Heart left ventricle (tissue), 16 donors: ENCODE measurements at regions not wholly inside any gene's neighbourhood (a gene's known extent, or its start where the extent isn't known, plus 50 kb on each side); places are given as distances from the start of the nearest gene placed in this dataset.

Experiments used
- ATAC-seq, 4 donors: fragments of 200-7000 bp; cut with Tn5 transposase; one replicate each; pipeline ENCODE4 v1.9.1; 2020 to 2022; ENCODE audit warnings: moderate library complexity in 4 of 4, mild to moderate bottlenecking in 3 of 4, moderate number of reproducible peaks in 1 of 4
- DNase-seq, 5 donors: peaks; one replicate each; pipeline ENCODE4 v3.0.0-alpha.2; 2020
- H3K27ac ChIP-seq, 12 donors: fragments of 200-600 bp; sonication (generic) in 4 of 12; one replicate each; pipeline versions ENCODE4 v1.5.0 to v1.8.0; 2016 to 2022; ENCODE audit warnings: mild to moderate bottlenecking in 2 of 12
- H3K27me3 ChIP-seq, 9 donors: fragments of 200-600 bp; sonication (generic) in 2 of 9; one replicate each; pipeline versions ENCODE4 v1.5.1 to v1.8.0; 2016 to 2022; ENCODE audit warnings: mild to moderate bottlenecking in 3 of 9
- H3K36me3 ChIP-seq, 9 donors: fragments of 200-600 bp; sonication (generic) in 2 of 9; one replicate each; pipeline versions ENCODE4 v1.5.0 to v1.8.0; 2018 to 2022; ENCODE audit warnings: mild to moderate bottlenecking in 2 of 9
- H3K4me1 ChIP-seq, 12 donors: fragments of 200-600 bp; sonication (generic) in 4 of 12; one replicate each; pipeline versions ENCODE4 v1.5.0 to v1.8.0; 2016 to 2022; ENCODE audit warnings: mild to moderate bottlenecking in 3 of 12
- H3K4me3 ChIP-seq, 12 donors: fragments of 200-600 bp; sonication (generic) in 4 of 12; one replicate each; pipeline versions ENCODE4 v1.5.0 to v1.8.0; 2017 to 2022; ENCODE audit warnings: mild to moderate bottlenecking in 9 of 12, moderate library complexity in 4 of 12
- H3K9me3 ChIP-seq, 12 donors: fragments of 200-600 bp; sonication (generic) in 4 of 12; one replicate each; pipeline versions ENCODE4 v1.5.0 to v1.8.0; 2016 to 2022; ENCODE audit warnings: mild to moderate bottlenecking in 1 of 12
- CTCF ChIP-seq, 12 donors: fragments of 200-600 bp; sonication (generic) in 4 of 12; IDR thresholded peaks; one replicate each; pipeline versions ENCODE4 v1.5.0 to v1.8.0; 2018 to 2022; ENCODE audit warnings: antibody characterized with exemption in 12 of 12, mild to moderate bottlenecking in 5 of 12
- POLR2A ChIP-seq, 2 donors: fragments of 450-650 bp; IDR thresholded peaks; one replicate each; pipeline ENCODE4 v1.6.1; 2017; ENCODE audit warnings: antibody characterized with exemption in 2 of 2, mild to moderate bottlenecking in 2 of 2, moderate library complexity in 2 of 2
- WGBS, 4 donors: extraction: QIAGEN DNeasy Blood & Tissue Kit in 2 of 4; methylation state at CpG; one replicate each; pipeline versions ENCODE4 v1.1.5 to v1.1.7; 2013 to 2018; 5-methylcytosine and 5-hydroxymethylcytosine counted together
- intact Hi-C, 10 donors: fragments of 100-400 bp; cut with DNase I; formaldehyde crosslinking; loops; one replicate each; pipeline versions ENCODE4 v1.11.1 to v1.14.2; 2022
- donor health status: ischemic (EF 13 %, LVEDD 7.1; RV severe dilation, severe dysfunction).
- donor health status: healthy with polysubstance abuse.
- donor health status: DM: no; HTN: yes; CAD: no.
- donor health status: DM: no; HTN: no; CAD: no.
- donor health status: ischemic (EF 25% LVEDD 6.9; RV normal size, moderate dysfunction).
- donor health status: ischemic (EF 25% LVEDD 5.7; RV mildly dilated, moderate dysfunction).
- donor health status: healthy.
- donor health status: DM: yes; HTN: yes; CAD: no.
- donor health status: ischemic (EF 35%, LVEDD 5.7; RV mildly dilated, moderate dysfunction).
- donor health status: nonischemic (EF 11% LVEDD 7.7; RV severe dilation, severe dysfunction).
- donor health status: DM: yes; HTN: yes; CAD: no.
- donor health status: PGD.
- donor health status: ischemic (EF 29% LVEDD 5.4; RV normal size, mild dysfunction).
- donor health status: nonischemic (EF 23%, LVEDD 6.1; RV moderate dilation, normal function).

DNA sequence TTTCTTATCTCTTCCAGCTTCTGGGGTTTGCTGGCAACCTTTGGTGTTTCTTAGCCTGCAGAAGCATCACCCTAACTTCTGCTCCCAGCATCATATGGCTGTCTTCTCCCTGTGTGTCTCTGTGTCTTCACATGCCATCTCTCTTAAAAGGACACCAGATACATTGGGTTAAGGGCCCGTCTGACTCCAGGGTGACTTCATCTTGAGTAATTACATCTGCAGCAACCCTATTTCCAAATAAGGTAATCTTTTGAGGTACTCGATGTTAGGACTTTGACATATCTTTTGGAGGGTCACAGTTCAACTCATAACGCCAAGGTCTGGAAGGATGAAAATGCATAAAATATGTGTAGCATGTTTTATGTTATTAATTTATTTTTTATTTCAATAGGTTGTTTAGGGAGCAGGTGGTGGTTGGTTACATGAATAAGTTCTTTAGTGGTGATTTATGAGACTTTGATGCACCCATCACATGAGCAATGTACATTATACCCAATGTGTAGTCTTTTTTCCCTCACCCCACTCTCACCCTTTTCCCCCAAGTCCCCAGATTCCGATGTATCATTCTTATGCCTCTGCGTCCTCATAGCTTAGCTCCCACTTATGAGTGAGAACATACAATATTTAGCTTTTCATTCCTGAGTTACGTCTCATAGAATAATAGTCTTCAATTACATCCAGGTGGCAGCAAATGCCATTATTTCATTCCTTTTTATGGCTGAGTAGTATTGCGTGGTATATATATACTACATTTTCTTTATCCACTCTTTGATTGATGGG is 131.1 kb downstream of the TBXT start:
- no peaks in the 10 kb centered on the region for H3K36me3 ChIP-seq
- ATAC-seq (no peak), DNase-seq (no peak)
- H3K27ac ChIP-seq, result no peak overlapping the region
- H3K9me3 ChIP-seq, result peaks cover 0 to 19% (median 0%) of the 10 kb centered on the region in 12 donors
- TF ChIP-seq POLR2A (IDR thresholded peaks at IDR 0.05), result no peak
- TF ChIP-seq CTCF (IDR thresholded peaks at IDR 0.05), result no peak
- no peaks in the 10 kb centered on the region for H3K27me3 ChIP-seq
- H3K4me3 ChIP-seq, result no peak overlapping the region
- intact Hi-C loops, result no loop called here
- WGBS, 4 donors, result 81 to 87% (median 83%) methylated on average over 7 of the region's 7 CpGs
- H3K4me1 ChIP-seq, result peaks cover 0 to 5% (median 0%) of the 10 kb centered on the region in 12 donors

DNA sequence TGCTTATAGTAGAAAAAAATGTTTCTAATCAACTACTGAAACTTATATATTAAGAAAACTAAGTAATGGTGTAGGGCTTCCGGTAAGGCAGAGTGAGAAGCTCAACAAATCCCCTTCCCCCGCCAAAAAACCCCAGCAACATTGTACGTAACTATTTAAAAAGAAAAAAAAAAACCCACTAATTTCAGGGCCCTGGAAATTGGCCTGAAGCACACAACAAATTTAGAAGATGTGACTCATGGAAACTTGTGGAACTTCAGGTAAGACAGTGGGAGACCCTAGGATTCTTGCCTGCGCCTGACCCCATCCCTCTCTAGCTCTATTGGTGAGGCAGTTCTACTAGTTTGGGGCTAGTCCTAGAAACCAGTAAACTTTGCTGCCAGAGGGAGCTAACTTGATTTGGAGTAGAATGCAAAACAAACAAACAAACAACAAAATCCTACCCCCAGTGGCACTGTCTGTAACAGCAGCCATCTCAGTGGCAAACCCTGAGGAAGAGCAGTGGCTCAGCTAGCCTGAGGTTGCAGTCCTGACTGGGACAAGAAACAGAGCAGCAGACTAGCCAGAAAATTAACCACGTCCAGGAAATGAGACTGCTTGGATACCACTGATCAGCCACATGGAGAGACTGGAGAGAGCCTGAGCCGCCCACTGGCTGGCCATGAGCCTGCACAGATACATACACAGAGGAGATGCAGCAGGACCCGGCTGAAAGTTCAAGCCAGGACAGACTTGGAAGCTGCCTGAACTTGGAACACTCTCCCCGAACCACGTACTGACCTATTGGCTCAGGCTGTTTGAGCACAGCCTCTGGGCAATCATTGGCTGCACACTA is 135.1 kb downstream of the TBXT start:
- Histone ChIP-seq H3K4me1 (peaks cover 0 to 5% (median 0%) of the 10 kb centered on the region in 12 donors), H3K27ac (peak overlapping the region in 6 of 12 donors; percentile 7 to 62 (median 42)), H3K27me3 (peaks cover 0 to 4% (median 0%) of the 10 kb centered on the region in 9 donors), H3K9me3 (peaks cover 0 to 10% (median 0%) of the 10 kb centered on the region in 12 donors), H3K36me3 (no peaks in the 10 kb centered on the region), H3K4me3 (no peak overlapping the region)
- TF ChIP-seq CTCF (IDR thresholded peaks at IDR 0.05) (peak in 4 of 12 donors; percentile 16 to 33 (median 21)), POLR2A (IDR thresholded peaks at IDR 0.05) (no peak)
- intact Hi-C loops, result no loop called here
- 47 to 53% (median 50%) methylated on average over 9 of the region's 9 CpGs for WGBS, 4 donors
- DNase-seq, result peak; percentile 73 to 88 (median 82)
- peak; percentile 89 to 99 (median 96) for ATAC-seq

DNA sequence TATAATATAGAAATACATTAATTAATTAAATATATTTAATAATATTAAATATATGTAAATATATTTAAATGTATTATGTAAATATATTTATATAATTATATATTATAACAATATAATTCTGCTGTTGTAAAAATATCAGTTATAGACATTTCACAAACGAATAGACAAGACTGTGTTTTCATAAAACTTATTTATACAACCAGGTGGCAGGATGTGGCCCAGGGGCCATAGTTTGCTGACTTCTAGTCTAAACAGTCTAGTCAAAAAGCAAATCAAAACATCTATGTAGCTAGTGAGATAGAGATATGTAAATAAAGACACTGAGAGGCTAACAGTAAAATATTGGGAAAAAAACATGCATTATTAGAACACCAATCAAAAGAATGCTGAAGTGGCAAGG is 136.4 kb downstream of the TBXT start:
- intact Hi-C loops, result no loop called here
- TF ChIP-seq CTCF (IDR thresholded peaks at IDR 0.05) (no peak), POLR2A (IDR thresholded peaks at IDR 0.05) (no peak)
- peaks cover 0 to 4% (median 0%) of the 10 kb centered on the region in 9 donors for H3K27me3 ChIP-seq
- no peaks in the 10 kb centered on the region for H3K36me3 ChIP-seq
- H3K9me3 ChIP-seq, result no peaks in the 10 kb centered on the region
- DNase-seq (no peak), ATAC-seq (no peak)
- no peak overlapping the region for H3K27ac ChIP-seq
- WGBS, 4 donors, result 68 to 89% (median 74%) methylated on average over 1 of the region's 1 CpG
- H3K4me1 ChIP-seq, result peaks cover 0 to 8% (median 0%) of the 10 kb centered on the region in 12 donors
- H3K4me3 ChIP-seq, result no peak overlapping the region

DNA sequence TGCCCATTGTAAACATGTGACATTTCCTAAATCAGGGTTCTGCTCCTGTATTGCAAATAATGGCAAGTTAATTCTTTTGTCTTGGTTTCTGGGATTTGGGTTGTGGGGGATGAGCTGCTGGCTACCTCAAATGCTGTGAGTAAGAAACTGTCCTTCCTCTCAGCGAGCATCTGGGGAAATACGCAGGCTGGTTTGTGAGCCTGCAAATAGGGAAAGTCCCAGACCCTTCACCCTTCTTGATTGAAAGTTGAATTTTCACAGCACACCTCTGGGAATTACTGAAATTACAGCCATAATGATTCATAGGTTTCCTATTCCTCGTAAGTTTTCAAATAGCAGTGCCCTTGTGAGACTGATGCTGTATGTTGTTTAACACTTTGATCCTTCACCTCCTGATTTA is 138.1 kb downstream of the TBXT start:
- Histone ChIP-seq H3K4me1 (peaks cover 0 to 8% (median 0%) of the 10 kb centered on the region in 12 donors), H3K27ac (no peak overlapping the region), H3K27me3 (peaks cover 0 to 4% (median 0%) of the 10 kb centered on the region in 9 donors), H3K9me3 (no peaks in the 10 kb centered on the region), H3K4me3 (no peak overlapping the region), H3K36me3 (no peaks in the 10 kb centered on the region)
- TF ChIP-seq CTCF (IDR thresholded peaks at IDR 0.05) (no peak), POLR2A (IDR thresholded peaks at IDR 0.05) (no peak)
- intact Hi-C loops, result no loop called here
- DNase-seq (no peak), ATAC-seq (no peak)
- WGBS, 4 donors, result 51 to 62% (median 57%) methylated on average over 3 of the region's 3 CpGs
